Coronary artery (tissue), 2 donors: ENCODE measurements at regions not wholly inside any gene's neighbourhood (a gene's known extent, or its start where the extent isn't known, plus 50 kb on each side); places are given as distances from the start of the nearest gene placed in this dataset.
A peak's percentile ranks its signal among the peaks of the same experiment; 100 is the strongest.

Experiments
- DNase-seq: peaks from one replicate; pipeline ENCODE4 v3.0.0-alpha.2; 2017; ENCODE audit warnings: low spot score
- H3K27ac ChIP-seq, 2 donors: fragments of 200-600 bp; sonication (generic); one replicate each; pipeline ENCODE4 v1.5.1; 2016 to 2019
- H3K4me3 ChIP-seq: fragments of 200-600 bp; sonication (generic); 2 replicates; pipeline ENCODE4 v1.5.1; 2016; ENCODE audit warnings: mild to moderate bottlenecking, moderate library complexity
- TF ChIP-seq, protein P1 (sequence below): fragments of 200-600 bp; sonication (generic); IDR thresholded peaks from one replicate; pipeline ENCODE4 v1.5.1; 2019; ENCODE audit warnings: antibody characterized with exemption

DNA sequence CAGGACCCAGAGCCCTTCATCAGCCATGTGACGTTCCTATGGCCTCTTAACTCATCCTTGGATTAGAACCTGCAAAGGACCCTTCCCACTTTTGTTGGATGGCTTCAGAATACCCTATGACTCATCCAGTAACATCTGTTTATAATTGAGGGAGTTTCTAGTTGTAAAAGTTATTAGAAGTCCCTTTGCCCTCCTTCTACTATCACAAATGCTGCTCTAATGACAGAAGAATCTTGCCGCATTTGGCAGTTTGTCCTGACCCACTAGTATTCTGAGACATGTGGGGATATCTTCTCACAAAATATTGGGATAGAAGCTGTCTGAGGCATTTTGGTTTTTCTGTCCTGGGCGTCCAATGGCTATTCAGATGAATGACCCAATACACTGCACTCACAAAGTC is 251.8 kb upstream of the TMEM72 start:
- Histone ChIP-seq H3K4me3 (no peak overlapping the region), H3K27ac (no peak overlapping the region)
- DNase-seq = no peak
- TF ChIP-seq, protein P1, sequence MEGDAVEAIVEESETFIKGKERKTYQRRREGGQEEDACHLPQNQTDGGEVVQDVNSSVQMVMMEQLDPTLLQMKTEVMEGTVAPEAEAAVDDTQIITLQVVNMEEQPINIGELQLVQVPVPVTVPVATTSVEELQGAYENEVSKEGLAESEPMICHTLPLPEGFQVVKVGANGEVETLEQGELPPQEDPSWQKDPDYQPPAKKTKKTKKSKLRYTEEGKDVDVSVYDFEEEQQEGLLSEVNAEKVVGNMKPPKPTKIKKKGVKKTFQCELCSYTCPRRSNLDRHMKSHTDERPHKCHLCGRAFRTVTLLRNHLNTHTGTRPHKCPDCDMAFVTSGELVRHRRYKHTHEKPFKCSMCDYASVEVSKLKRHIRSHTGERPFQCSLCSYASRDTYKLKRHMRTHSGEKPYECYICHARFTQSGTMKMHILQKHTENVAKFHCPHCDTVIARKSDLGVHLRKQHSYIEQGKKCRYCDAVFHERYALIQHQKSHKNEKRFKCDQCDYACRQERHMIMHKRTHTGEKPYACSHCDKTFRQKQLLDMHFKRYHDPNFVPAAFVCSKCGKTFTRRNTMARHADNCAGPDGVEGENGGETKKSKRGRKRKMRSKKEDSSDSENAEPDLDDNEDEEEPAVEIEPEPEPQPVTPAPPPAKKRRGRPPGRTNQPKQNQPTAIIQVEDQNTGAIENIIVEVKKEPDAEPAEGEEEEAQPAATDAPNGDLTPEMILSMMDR = no peak

DNA sequence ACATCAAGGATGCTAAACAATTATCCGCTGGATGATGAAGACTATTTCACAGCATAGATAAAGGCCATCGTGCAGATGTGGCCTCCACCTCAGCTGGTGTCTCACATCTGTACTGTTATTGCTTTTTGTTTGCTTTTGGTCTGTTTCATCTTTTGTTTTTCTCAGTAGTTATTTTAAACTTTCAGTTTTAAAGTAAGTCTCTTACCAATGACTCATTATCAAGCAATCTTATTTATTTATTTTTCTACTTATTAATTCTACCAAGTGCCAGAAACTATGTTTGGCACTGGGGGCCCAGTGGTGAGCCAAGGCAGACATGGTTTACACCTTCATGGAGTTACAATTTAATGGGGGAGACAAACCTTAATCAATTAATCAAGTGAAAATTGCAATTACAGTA is 250.9 kb upstream of the TMEM72 start:
- TF ChIP-seq, protein P1 = no peak
- Histone ChIP-seq H3K4me3 (no peak overlapping the region), H3K27ac (no peak overlapping the region)
- no peak for DNase-seq

DNA sequence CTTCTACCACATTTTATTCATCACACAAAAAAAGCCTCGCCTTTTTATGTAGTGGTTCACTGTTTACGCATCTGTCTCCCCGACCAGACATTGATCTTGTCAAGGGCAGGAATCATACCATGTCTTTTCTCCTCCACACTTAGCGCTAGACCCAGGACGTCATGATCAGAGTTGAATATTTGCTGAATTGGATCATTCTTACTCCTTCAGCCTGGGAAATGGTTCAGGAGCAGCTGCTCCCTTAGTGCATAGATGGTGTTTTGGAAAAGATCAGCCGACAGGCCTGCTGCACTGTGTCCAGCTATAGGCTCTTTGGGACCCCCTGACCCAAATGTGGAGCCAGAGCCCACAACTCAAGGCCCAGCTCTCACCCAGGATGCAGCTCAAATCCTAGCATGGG is 249.1 kb upstream of the TMEM72 start:
- TF ChIP-seq, protein P1 = no peak
- no peak for DNase-seq
- no peak overlapping the region for H3K27ac ChIP-seq
- H3K4me3 ChIP-seq = no peak overlapping the region

DNA sequence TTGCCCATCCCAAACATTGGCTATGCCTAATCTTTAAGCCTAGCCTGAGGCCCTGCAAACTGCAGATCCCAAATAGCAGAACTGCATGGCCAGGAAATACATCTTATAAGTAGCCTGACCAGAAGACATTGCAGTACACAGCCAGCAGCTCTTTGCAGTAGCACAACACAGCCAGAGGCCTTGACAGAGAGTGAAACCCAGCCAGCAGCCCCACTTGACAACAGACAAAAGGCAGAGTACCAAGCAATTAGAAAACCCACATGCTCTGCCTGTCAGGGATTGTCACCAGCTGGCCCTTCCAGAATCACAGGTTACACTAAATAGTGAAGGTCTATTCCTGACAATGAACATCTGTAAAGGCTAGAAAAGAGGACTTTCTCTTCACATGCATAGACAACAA is 242.8 kb upstream of the TMEM72 start:
- Histone ChIP-seq H3K4me3 (no peak overlapping the region), H3K27ac (no peak overlapping the region)
- TF ChIP-seq, protein P1 = no peak
- DNase-seq = no peak

DNA sequence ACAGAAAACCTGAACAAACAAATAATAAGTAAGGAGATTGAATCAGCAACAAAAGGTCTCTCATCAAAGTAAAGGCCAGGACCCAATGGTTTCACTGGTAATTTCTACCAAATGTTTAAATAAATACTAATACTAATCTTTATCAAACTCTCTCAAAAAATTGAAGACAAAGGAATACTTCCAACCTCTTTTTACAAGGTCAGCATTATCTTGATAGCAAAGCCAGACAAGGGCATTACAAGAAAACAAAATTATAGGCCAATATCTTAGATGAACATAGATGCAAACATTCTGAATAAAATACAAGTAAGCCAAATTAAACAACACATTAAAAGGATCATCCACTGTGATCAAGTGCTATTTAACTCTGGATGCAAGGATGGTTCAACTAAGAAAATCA is 239.8 kb upstream of the TMEM72 start:
- no peak for DNase-seq
- Histone ChIP-seq H3K27ac (no peak overlapping the region), H3K4me3 (no peak overlapping the region)
- TF ChIP-seq, protein P1 = no peak

DNA sequence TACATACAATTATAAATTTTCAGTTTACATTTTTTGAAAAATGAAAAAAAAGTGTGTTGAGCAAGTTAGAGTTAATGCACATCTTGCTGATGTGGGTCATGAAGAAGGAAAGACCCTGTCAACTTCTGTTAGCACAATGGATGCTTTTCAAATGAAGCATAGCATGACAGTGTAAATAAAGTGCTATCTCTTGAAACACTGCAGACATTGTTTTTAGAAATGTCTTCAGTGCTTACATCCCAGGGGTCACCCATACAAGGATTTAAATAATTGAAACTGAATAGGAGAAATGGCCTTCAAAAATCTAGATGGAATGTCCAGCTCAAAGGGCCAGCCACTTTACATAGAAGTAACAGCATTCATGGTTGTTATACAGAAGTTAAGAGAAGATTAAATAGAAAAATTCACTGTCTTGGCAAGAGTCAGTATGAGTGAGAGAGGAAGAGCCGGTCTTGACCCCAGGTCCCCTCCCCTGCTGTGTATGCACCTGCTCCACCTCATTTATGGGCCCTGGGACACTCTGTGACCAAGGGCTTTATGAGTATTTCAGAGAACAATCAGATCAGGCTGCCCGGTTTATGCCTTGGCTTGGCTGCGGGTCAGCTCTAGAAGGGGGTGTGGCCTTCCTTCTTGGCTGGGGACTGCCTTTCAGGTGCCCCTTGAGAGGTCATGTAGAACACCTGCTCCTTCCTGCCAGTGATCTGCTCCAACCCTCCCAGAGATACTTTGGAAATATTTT is 237.7 kb upstream of the TMEM72 start:
- Histone ChIP-seq H3K27ac (no peak overlapping the region), H3K4me3 (no peak overlapping the region)
- TF ChIP-seq, protein P1 = no peak
- DNase-seq = no peak

DNA sequence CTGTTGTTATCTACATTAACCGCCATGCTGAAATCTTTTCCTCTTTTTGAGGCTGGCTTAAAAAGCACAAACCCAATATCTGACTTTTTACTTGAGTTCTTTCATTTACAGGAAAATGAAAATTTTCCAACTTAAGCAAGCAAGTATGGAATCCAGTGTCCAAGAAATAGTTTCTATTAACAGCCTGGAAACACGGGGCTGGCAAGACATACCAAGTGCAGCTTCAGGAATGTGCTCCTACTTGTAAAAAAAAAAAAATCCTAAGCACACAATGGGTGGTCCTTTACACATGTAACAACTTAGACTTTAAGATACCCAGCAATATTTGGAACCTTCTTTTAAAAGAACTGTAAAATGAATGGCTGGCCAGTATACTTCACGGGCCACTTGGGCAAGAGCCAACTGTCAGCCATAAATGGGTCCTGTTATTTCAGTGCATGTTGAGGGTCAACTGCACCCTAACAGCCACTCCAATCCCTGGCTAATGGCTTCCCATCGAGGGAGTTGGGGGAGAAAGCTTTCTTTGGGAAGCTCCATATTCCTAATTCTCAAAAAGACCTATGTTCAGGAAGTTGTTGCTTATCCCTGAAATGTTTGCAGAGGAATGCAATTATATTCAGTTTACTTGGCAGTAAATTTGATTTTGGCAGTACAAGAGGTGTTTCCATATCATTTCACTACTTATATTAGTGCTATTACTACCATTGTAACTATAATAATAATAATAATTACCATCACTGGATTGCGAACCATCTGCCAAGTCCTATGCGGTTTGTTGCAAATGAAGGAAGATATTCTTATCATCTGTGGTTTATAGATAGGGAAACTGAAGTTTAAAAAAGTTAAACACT is 236.4 kb upstream of the TMEM72 start:
- Histone ChIP-seq H3K27ac (peak overlapping the region in 1 of 2 donors; percentile 35), H3K4me3 (no peak overlapping the region)
- DNase-seq = no peak
- TF ChIP-seq, protein P1 = no peak
